HepG2 (cell line): ENCODE measurements at regions not wholly inside any gene's neighbourhood (a gene's known extent, or its start where the extent isn't known, plus 50 kb on each side); places are given as distances from the start of the nearest gene placed in this dataset.

Experiments
- ATF1 ChIP-seq: IDR thresholded peaks from 2 replicates; pipeline ENCODE4 v1.6.1; 2016; ENCODE audit warnings: mild to moderate bottlenecking, control low read depth
- ATF4 ChIP-seq, 2 experiments: fragments of 450-650 bp in 1 of 2; sonication (generic) in 1 of 2; formaldehyde crosslinking; IDR thresholded peaks; 2 replicates each; pipeline versions ENCODE4 v1.5.0 to v1.8.0; 2020 to 2022; ENCODE audit warnings: mild to moderate bottlenecking in 1 of 2, missing genetic modification reagents in 1 of 2
- CREB1 ChIP-seq, 2 experiments: fragments of 450-650 bp in 1 of 2; IDR thresholded peaks; 2 replicates each; pipeline ENCODE4 v1.6.1; 2016 to 2017; ENCODE audit warnings: control low read depth in 1 of 2, mild to moderate bottlenecking in 1 of 2, missing compliant biosample characterization in 1 of 2, missing genetic modification characterization in 1 of 2
- GABPA ChIP-seq, 2 experiments: IDR thresholded peaks; 2 replicates each; pipeline ENCODE4 v1.6.1; 2011 to 2016; ENCODE audit warnings: low read depth in 2 of 2, low read length in 1 of 2, missing biosample characterization in 1 of 2, missing genetic modification characterization in 1 of 2
- HOXA7 ChIP-seq: sonication (generic); formaldehyde crosslinking; IDR thresholded peaks from 2 replicates; pipeline ENCODE4 v1.8.1; 2022; ENCODE audit warnings: mild to moderate bottlenecking, missing genetic modification reagents, moderate library complexity
- JUNB ChIP-seq: sonication (generic); formaldehyde crosslinking; IDR thresholded peaks from 2 replicates; pipeline ENCODE4 v1.8.0; 2022; ENCODE audit warnings: missing genetic modification reagents, mild to moderate bottlenecking, borderline replicate concordance
- POLR2AphosphoS5 ChIP-seq: IDR thresholded peaks from 2 replicates; pipeline ENCODE4 v1.6.1; 2012; ENCODE audit warnings: low read depth, low read length

GRCh38 chr18:22856870-22857269, 76.3 kb upstream of the RBBP8 start:
- TF ChIP-seq CREB1 (IDR thresholded peaks at IDR 0.05) (no peak), CREB1 (CRISPR knock-in tag; IDR thresholded peaks at IDR 0.05) (no peak), ATF4 (CRISPR knock-in tag; IDR thresholded peaks at IDR 0.05) (no peak), GABPA (IDR thresholded peaks at IDR 0.05; ENCODE audit: low read depth, low read length) (no peak), GABPA (CRISPR knock-in tag; IDR thresholded peaks at IDR 0.05; ENCODE audit: low read depth) (no peak), JUNB (CRISPR knock-in tag) (no peak), POLR2AphosphoS5 (no peak), HOXA7 (no peak), ATF1 (CRISPR knock-in tag) (no peak)
